Superior temporal gyrus (tissue), 1 donor: ENCODE measurements at regions not wholly inside any gene's neighbourhood (a gene's known extent, or its start where the extent isn't known, plus 50 kb on each side); places are given as distances from the start of the nearest gene placed in this dataset.
"Not testable (repeated sequence)": the region's sequence is repeated elsewhere in the genome, so short reads cannot be mapped to it uniquely, and the experiment has no call there.

Source experiments
- DNase-seq: peaks from one replicate; pipeline ENCODE4 v3.0.0-alpha.2; 2016; ENCODE audit errors: extremely low spot score

- no peak for DNase-seq
Measured at GRCh38 chr4:42205541-42205940, 53.1 kb upstream of the BEND4 start.

DNA sequence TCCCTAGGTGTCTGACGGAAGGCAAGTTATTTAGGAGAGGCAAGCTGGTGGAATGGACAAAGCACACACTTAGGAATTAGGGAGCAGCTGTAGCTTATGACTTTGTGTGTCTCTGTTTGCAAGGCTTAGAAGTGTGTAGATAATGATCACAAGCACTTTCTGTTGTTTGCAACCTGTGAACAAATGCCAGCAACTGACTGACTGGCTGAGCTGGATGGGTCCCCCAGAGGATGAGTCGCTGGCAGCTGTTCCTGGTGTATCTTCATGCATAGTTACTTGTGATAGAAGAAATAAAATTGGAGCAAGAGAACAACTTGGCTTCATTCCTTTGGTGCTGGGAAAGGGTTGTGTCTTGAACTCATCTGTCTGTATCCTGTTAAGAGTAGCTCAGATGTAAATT, 64.2 kb upstream of the BEND4 start:
- no peak for DNase-seq

- DNase-seq: no peak
Measured at GRCh38 chr4:42225286-42225685, 72.8 kb upstream of the BEND4 start.

- no peak for DNase-seq
Measured at GRCh38 chr4:42234817-42235216, 82.4 kb upstream of the BEND4 start.

DNA sequence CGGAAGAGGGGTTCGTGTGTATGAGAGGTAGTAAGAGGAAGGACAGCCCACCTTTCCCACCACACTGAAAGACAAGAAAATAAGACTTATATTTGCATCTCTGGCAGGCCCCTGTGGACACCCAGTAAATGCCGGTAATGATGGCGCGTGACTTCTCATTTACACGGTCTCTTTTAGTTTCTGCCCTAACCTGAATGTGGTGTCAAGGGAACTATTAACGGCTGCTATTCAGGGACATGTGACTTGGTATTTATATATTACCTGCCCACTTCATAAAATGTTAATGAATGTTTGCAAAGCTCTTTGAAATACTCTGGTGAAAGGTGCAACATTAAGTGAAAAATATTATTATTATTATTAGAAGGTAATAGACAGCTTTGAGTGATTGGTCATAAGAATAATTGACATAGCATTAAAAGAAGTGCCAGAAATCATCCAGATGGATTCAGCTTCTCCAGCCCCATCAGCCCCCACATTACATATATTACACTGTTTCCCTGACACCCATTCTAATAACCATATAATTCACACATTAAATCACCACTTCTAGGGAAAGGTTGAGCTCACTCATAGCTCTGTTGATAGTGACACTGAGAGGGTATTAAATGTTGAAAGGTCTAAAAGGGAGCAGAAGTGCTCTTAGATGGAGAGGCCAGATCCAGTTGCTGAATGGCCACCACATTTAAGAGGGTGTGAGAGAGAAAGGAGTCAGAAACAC, 83.0 kb upstream of the BEND4 start:
- no peak for DNase-seq

GRCh38 chr4:42237010-42237409, 84.6 kb upstream of the BEND4 start:
- no peak for DNase-seq

- no peak for DNase-seq
Measured at GRCh38 chr4:42237451-42237850, 85.0 kb upstream of the BEND4 start.

DNA sequence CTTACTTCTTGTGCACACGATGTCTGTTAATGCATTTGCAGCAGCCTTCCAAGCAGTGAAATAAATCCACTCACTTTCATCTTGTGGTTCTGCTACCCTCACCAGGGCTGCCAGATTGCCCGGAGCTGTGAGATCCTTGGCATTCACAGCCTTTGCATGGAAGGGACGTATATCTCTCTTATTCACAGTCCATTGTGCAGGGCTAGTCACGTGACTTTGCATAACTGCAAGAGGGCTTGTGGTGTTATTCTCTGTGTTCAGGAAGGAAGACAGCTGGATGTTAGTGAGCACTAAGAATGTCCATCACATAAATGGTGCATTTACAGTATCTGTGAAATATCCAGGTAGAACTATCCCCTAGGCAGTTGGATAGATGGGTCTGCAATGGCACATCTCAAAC, 96.5 kb upstream of the BEND4 start:
- no peak for DNase-seq

- DNase-seq: no peak
Measured at GRCh38 chr4:42252315-42252714, 99.9 kb upstream of the BEND4 start.

- not testable (repeated sequence) for DNase-seq
Measured at GRCh38 chr4:42257645-42258044, 105.2 kb upstream of the BEND4 start.

- no peak for DNase-seq
Measured at GRCh38 chr4:42262701-42263490, 110.4 kb upstream of the BEND4 start.

- no peak for DNase-seq
Measured at GRCh38 chr4:42265782-42266602, 113.5 kb upstream of the BEND4 start.

DNA sequence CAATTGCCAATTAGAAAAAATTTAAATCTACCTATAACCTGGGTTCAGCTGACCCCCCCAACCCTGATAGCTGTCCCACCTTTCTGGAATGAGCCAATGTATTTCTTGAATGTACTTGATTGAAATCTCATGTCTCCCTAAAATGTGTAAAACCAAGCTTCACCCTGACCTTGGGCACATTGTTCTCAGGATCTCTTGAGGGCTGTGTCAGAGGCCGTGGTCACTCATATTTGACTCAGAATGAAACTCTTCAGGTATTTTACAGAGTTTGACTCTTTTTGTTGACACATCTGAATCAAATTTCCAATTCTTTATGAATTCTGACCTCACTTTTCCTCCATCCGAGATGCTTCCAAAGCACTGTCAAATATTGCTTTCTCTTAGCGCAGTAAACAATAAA, 115.3 kb upstream of the BEND4 start:
- no peak for DNase-seq

DNA sequence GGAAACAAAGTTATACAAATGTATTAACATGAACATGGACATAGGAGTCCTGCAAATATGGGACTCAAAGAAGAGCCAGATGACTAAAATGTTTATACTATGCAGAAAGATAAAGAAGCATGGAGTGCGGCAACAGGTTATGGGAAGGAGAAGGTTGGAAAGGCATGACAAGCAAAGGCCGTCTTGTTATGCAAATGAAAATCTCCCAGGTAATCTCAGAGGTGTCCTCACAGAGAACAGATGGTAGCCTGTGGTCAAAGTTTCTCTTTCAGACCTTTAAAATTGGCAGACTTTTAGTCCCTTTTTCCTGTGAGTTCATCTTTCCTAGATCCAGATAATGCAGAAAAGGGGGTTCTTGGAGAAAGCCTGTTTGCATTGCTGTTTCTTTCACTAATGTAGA, 116.4 kb upstream of the BEND4 start:
- no peak for DNase-seq

DNA sequence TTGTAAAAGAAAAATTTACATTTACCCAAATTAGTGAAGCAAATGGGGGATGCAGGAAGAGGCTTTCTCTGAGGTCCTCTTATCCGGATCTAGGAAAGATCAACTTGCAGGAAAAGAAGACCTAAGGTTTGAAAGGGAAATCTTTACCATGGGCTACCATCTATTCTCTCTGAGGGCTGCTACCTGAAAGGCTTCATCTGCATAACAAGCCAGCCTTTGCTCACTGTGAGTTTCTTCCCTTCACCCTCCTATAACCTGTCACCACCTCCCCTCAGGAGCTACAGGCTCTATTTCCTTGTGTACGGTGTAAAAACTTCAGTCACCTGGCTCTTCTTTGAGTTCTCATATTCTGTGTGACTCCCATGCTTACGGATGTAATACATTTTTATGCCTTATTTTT, 118.6 kb upstream of the BEND4 start:
- DNase-seq: no peak

GRCh38 chr4:42277291-42277690, 120.0 kb upstream of the SHISA3 start:
- no peak for DNase-seq

GRCh38 chr4:42278709-42279324, 118.5 kb upstream of the SHISA3 start:
- no peak for DNase-seq

DNA sequence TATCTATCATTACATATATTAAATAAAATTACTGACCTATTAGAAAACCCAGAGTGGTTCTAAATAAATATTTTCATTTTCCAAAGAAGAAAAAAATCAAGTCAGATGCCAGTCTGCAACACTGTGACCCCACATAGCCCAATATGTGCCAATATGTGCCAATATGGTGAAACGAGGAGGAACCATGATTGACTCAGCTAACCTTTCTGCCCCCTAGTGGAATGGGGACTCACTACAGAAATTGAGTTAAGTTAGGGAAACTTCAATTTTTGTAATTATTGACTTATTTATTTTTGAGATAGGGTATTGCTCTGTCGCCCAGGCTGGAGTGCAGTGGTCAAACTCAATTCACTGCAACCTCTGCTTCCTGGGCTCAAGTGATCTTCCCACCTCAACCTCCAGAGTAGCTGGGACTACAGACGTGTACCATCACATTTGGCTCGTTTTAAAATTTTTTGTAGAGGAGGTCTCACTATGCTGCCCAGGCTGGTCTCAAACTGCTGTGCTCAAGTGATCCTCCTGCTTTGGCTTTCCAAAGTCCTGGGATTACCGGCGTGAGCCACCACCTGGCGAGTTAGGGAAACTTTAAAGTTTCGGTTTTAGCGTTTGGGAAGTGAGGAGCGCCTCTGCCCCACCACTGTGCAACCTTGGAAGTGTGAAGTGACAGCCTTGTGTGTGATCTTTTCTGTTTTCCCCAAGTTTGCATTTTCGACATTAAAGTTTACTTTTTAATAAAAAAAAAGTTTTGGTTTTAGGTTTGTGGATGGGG, 116.8 kb upstream of the SHISA3 start:
- no peak for DNase-seq

- DNase-seq: no peak
Measured at GRCh38 chr4:42281324-42282020, 115.8 kb upstream of the SHISA3 start.

DNA sequence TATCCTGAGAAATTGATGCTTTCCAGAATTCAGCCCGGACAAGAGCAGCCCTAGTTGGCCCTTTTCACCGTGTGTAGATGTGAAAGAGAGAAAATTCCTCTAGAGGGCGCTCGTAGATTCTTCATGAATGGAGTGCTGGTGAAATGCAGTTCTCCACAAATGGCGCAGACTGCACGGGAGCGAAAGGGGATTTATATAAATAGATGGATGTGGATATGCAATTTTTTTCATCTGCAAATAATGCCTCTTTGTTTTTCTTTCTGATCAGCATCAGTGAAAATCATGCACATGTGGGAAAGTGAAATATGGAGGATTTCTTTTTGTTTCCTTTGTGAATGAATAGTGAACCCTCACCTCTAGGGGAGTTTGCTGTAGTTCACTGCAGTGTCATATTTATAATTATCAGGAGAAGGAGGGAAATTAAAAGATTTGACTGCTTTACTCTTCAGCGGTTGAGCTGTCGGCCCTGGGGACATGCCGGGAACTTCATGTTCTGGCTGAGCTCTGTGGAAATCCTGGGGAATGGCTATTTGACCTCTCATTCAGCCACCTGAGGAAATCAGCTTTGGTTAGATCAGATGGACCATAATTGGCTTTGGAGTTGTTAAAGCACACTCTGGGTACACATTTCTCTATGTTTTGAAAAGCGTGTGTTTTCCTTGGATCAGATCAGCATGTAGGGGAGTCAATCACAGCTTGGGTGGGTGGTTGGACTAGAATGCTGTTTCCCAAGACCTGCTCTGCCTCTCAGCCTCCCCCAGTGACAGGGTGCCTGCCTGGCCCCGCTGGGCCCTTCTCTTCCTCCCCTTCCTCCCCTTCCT, 115.0 kb upstream of the SHISA3 start:
- peak; percentile 98 for DNase-seq
